Ishikawa (cell line): ENCODE measurements at regions not wholly inside any gene's neighbourhood (a gene's known extent, or its start where the extent isn't known, plus 50 kb on each side); places are given as distances from the start of the nearest gene placed in this dataset.

Experiments
- CEBPB ChIP-seq: IDR thresholded peaks from 2 replicates; pipeline ENCODE4 v1.6.1; 2012
- CREB1 ChIP-seq: IDR thresholded peaks from 2 replicates; pipeline ENCODE4 v1.6.1; 2012; ENCODE audit warnings: low read depth
- EGR1 ChIP-seq: IDR thresholded peaks from 2 replicates; pipeline ENCODE4 v1.6.1; 2012
- EP300 ChIP-seq: IDR thresholded peaks from 2 replicates; pipeline ENCODE4 v1.6.1; 2012; ENCODE audit warnings: borderline replicate concordance
- FOXM1 ChIP-seq: IDR thresholded peaks from 2 replicates; pipeline ENCODE4 v1.6.1; 2012; ENCODE audit warnings: low read depth, borderline replicate concordance
- MAX ChIP-seq: IDR thresholded peaks from 2 replicates; pipeline ENCODE4 v1.6.1; 2012
- NFIC ChIP-seq: IDR thresholded peaks from 2 replicates; pipeline ENCODE4 v1.6.1; 2012
- RAD21 ChIP-seq: IDR thresholded peaks from 2 replicates; pipeline ENCODE4 v1.6.1; 2012; ENCODE audit warnings: low read depth
- REST ChIP-seq: IDR thresholded peaks from 2 replicates; pipeline ENCODE4 v1.6.1; 2012; ENCODE audit warnings: low read depth, mild to moderate bottlenecking
- TAF1 ChIP-seq: IDR thresholded peaks from 2 replicates; pipeline ENCODE4 v1.6.1; 2012; ENCODE audit warnings: low read depth, mild to moderate bottlenecking
- TCF12 ChIP-seq: IDR thresholded peaks from 2 replicates; pipeline ENCODE4 v1.6.1; 2012; ENCODE audit warnings: low read depth
- TEAD4 ChIP-seq: IDR thresholded peaks from 2 replicates; pipeline ENCODE4 v1.6.1; 2012
- USF1 ChIP-seq: IDR thresholded peaks from 2 replicates; pipeline ENCODE4 v1.6.1; 2012
- YY1 ChIP-seq: IDR thresholded peaks from 2 replicates; pipeline ENCODE4 v1.6.1; 2012; ENCODE audit warnings: low read depth
- ZBTB7A ChIP-seq: IDR thresholded peaks from 2 replicates; pipeline ENCODE4 v1.6.1; 2012; ENCODE audit warnings: low read depth

GRCh38 chr22:49600468-49600867 is 227.2 kb downstream of the BRD1 start:
- TF ChIP-seq NFIC (no peak), EP300 (no peak), TEAD4 (no peak), EGR1 (no peak), REST (no peak), ZBTB7A (no peak), CREB1 (no peak), TAF1 (no peak), MAX (no peak), CEBPB (no peak), RAD21 (no peak), YY1 (no peak), FOXM1 (no peak), TCF12 (no peak), USF1 (no peak)

GRCh38 chr22:49599691-49600455 is 227.8 kb downstream of the BRD1 start:
- TF ChIP-seq CEBPB, result no peak
- no peak for TF ChIP-seq MAX
- no peak for TF ChIP-seq NFIC
- TF ChIP-seq TAF1, result no peak
- TF ChIP-seq ZBTB7A, result no peak
- no peak for TF ChIP-seq EP300
- TF ChIP-seq USF1, result no peak
- no peak for TF ChIP-seq TCF12

GRCh38 chr22:49599039-49599438 is 228.6 kb downstream of the BRD1 start:
- no peak for TF ChIP-seq YY1
- TF ChIP-seq CEBPB, result no peak
- no peak for TF ChIP-seq EGR1
- no peak for TF ChIP-seq RAD21
- TF ChIP-seq REST, result no peak
- no peak for TF ChIP-seq TAF1
- no peak for TF ChIP-seq TCF12
- TF ChIP-seq NFIC, result no peak
- no peak for TF ChIP-seq FOXM1
- TF ChIP-seq ZBTB7A, result no peak
- TF ChIP-seq MAX, result no peak
- TF ChIP-seq TEAD4, result no peak
- no peak for TF ChIP-seq CREB1
- no peak for TF ChIP-seq USF1
- no peak for TF ChIP-seq EP300

GRCh38 chr22:49598338-49598737 is 229.3 kb downstream of the BRD1 start:
- TF ChIP-seq CEBPB, result no peak
- TF ChIP-seq NFIC, result no peak
- TF ChIP-seq EP300, result no peak
- TF ChIP-seq USF1, result no peak
- no peak for TF ChIP-seq RAD21
- no peak for TF ChIP-seq EGR1
- TF ChIP-seq TCF12, result no peak
- TF ChIP-seq MAX, result no peak
- TF ChIP-seq TEAD4, result no peak
- no peak for TF ChIP-seq FOXM1
- TF ChIP-seq TAF1, result no peak
